Smooth muscle cell (in vitro differentiated cells): ENCODE measurements at regions not wholly inside any gene's neighbourhood (a gene's known extent, or its start where the extent isn't known, plus 50 kb on each side); places are given as distances from the start of the nearest gene placed in this dataset.
"Not testable (repeated sequence)": the region's sequence is repeated elsewhere in the genome, so short reads cannot be mapped to it uniquely, and the experiment has no call there.

Source experiments
- DNase-seq: peaks from one replicate; lab custom pipeline; 2025; ENCODE audit not compliant: unreplicated experiment; lab: John Stamatoyannopoulos, UW
- H2AFZ ChIP-seq: fragments of 200-600 bp; sonication (generic); 2 replicates; pipeline ENCODE4 v1.6.0; 2016; ENCODE audit warnings: antibody characterized with exemption, low read depth, mild to moderate bottlenecking
- H3F3A ChIP-seq: fragments of 200-600 bp; sonication (generic); 2 replicates; pipeline ENCODE4 v1.6.0; 2017; ENCODE audit warnings: antibody characterized with exemption, low read depth
- H3K27ac ChIP-seq: fragments of 200-600 bp; sonication (generic); 2 replicates; pipeline ENCODE4 v1.5.1; 2016; ENCODE audit warnings: low read depth, mild to moderate bottlenecking
- H3K27me3 ChIP-seq: fragments of 200-600 bp; sonication (generic); 2 replicates; pipeline ENCODE4 v1.6.1; 2016; ENCODE audit warnings: low read depth, mild to moderate bottlenecking
- H3K36me3 ChIP-seq: fragments of 200-600 bp; sonication (generic); 2 replicates; pipeline ENCODE4 v1.5.1; 2016; ENCODE audit warnings: low read depth
- H3K4me1 ChIP-seq: fragments of 200-600 bp; sonication (generic); 2 replicates; pipeline ENCODE4 v1.5.1; 2016; ENCODE audit warnings: low read depth
- H3K4me2 ChIP-seq: fragments of 200-600 bp; sonication (generic); 2 replicates; pipeline ENCODE4 v1.6.0; 2016; ENCODE audit warnings: mild to moderate bottlenecking
- H3K4me3 ChIP-seq: fragments of 200-600 bp; sonication (generic); 2 replicates; pipeline ENCODE4 v1.5.1; 2016; ENCODE audit warnings: mild to moderate bottlenecking
- H3K79me2 ChIP-seq: fragments of 200-600 bp; sonication (generic); 2 replicates; pipeline ENCODE4 v1.6.0; 2016; ENCODE audit warnings: low read depth, mild to moderate bottlenecking
- H3K9ac ChIP-seq: fragments of 200-600 bp; sonication (generic); 2 replicates; pipeline ENCODE4 v1.6.0; 2016; ENCODE audit warnings: low read depth
- H3K9me3 ChIP-seq: fragments of 200-600 bp; sonication (generic); replicated peaks from 2 replicates; pipeline ENCODE4 v1.5.1; 2016; ENCODE audit warnings: low read depth
- H4K20me1 ChIP-seq: fragments of 200-600 bp; sonication (generic); 2 replicates; pipeline ENCODE4 v1.6.0; 2016; ENCODE audit warnings: low read depth
- CTCF ChIP-seq: fragments of 200-600 bp; sonication (generic); IDR thresholded peaks from 2 replicates; pipeline ENCODE4 v1.5.1; 2017; ENCODE audit warnings: borderline replicate concordance, mild to moderate bottlenecking, antibody characterized with exemption; ENCODE audit not compliant: insufficient read depth, poor library complexity, severe bottlenecking
- WGBS: methylation state at CpG from one replicate; pipeline ENCODE4 v1.1.7; 2016; ENCODE audit warnings: low lambda C conversion rate; 5-methylcytosine and 5-hydroxymethylcytosine counted together

- no peak for TF ChIP-seq CTCF
- Histone ChIP-seq H3K9me3 (no peaks in the 10 kb centered on the region), H2AFZ (no peak overlapping the region), H3K9ac (no peak overlapping the region), H4K20me1 (no peaks in the 10 kb centered on the region), H3K4me1 (no peaks in the 10 kb centered on the region), H3K79me2 (no peaks in the 10 kb centered on the region), H3K27ac (no peak overlapping the region), H3K4me3 (no peak overlapping the region), H3K27me3 (no peaks in the 10 kb centered on the region), H3F3A (no peaks in the 10 kb centered on the region), H3K36me3 (no peaks in the 10 kb centered on the region), H3K4me2 (no peak overlapping the region)
- 92% methylated on average over 9 of the region's 9 CpGs for WGBS
- no peak for DNase-seq
These were observed 538.7 kb downstream of the RBFOX1 start for GRCh38 chr16:7871371-7871770.

GRCh38 chr16:7867831-7868230, 535.2 kb downstream of the RBFOX1 start:
- TF ChIP-seq CTCF: no peak
- Histone ChIP-seq H3K9me3 (no peaks in the 10 kb centered on the region), H3K4me1 (no peaks in the 10 kb centered on the region), H3K79me2 (no peaks in the 10 kb centered on the region), H2AFZ (no peak overlapping the region), H3F3A (no peaks in the 10 kb centered on the region), H3K4me3 (no peak overlapping the region), H3K4me2 (no peak overlapping the region), H3K27ac (no peak overlapping the region), H3K36me3 (no peaks in the 10 kb centered on the region), H3K27me3 (no peaks in the 10 kb centered on the region), H3K9ac (no peak overlapping the region), H4K20me1 (no peaks in the 10 kb centered on the region)
- DNase-seq: no peak
- 100% methylated on average over 1 of the region's 1 CpG for WGBS

- no peak for DNase-seq
- no peaks in the 10 kb centered on the region for H3K36me3 ChIP-seq
- 41% methylated on average over 4 of the region's 4 CpGs for WGBS
These were observed 533.5 kb downstream of the RBFOX1 start for GRCh38 chr16:7866144-7866543.

GRCh38 chr16:7865393-7865792, 532.7 kb downstream of the RBFOX1 start:
- H3K79me2 ChIP-seq, H3K27ac ChIP-seq, H3K27me3 ChIP-seq, H3K4me1 ChIP-seq, H3K4me3 ChIP-seq, H3K36me3 ChIP-seq, H2AFZ ChIP-seq, H3F3A ChIP-seq, DNase-seq, H3K9ac ChIP-seq, H4K20me1 ChIP-seq, H3K4me2 ChIP-seq, H3K9me3 ChIP-seq: not testable (repeated sequence)
- 60% methylated on average over 3 of the region's 3 CpGs for WGBS

More at GRCh38 chr16:7866144-7866543, 533.5 kb downstream of the RBFOX1 start:
- Histone ChIP-seq H3K9ac (no peak overlapping the region), H2AFZ (no peak overlapping the region), H4K20me1 (no peaks in the 10 kb centered on the region), H3K27me3 (no peaks in the 10 kb centered on the region), H3F3A (no peaks in the 10 kb centered on the region), H3K9me3 (no peaks in the 10 kb centered on the region), H3K4me1 (no peaks in the 10 kb centered on the region), H3K4me2 (no peak overlapping the region), H3K4me3 (no peak overlapping the region), H3K79me2 (no peaks in the 10 kb centered on the region), H3K27ac (no peak overlapping the region)
- TF ChIP-seq CTCF: no peak
